Frontal cortex (tissue), 3 donors: ENCODE measurements at regions not wholly inside any gene's neighbourhood (a gene's known extent, or its start where the extent isn't known, plus 50 kb on each side); places are given as distances from the start of the nearest gene placed in this dataset.
"Not testable (repeated sequence)": the region's sequence is repeated elsewhere in the genome, so short reads cannot be mapped to it uniquely, and the experiment has no call there.

Experiments
- DNase-seq, 2 donors: peaks; one replicate each; pipeline ENCODE4 v3.0.0; 2012; ENCODE audit warnings: low spot score in 2 of 2
- FAIRE-seq: peaks from 2 replicates; lab custom pipeline; 2012; peaks lifted over from hg19 to GRCh38; lab: Jason Lieb, UNC
- donor health status: control.
- donor health status: control.
- donor health status: control.

DNA sequence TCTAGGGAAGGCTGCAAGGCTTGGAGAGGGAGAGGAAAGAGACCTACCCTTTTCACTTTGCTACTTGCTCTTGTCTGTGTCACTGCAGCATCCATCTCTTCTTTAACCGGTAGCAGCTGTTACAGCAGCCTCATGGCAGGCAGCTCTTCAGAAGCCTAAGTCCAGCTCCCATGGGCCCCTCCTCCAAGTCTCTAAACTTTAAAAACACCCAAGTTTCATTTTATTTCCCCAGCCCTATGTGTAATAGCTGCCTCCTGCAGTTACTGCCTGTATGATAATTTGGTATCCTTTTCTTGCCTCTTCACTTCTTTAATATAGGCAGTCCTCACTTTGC is 313.1 kb upstream of the PIK3R1 start:
- FAIRE-seq (no peak), DNase-seq (no peak)

DNA sequence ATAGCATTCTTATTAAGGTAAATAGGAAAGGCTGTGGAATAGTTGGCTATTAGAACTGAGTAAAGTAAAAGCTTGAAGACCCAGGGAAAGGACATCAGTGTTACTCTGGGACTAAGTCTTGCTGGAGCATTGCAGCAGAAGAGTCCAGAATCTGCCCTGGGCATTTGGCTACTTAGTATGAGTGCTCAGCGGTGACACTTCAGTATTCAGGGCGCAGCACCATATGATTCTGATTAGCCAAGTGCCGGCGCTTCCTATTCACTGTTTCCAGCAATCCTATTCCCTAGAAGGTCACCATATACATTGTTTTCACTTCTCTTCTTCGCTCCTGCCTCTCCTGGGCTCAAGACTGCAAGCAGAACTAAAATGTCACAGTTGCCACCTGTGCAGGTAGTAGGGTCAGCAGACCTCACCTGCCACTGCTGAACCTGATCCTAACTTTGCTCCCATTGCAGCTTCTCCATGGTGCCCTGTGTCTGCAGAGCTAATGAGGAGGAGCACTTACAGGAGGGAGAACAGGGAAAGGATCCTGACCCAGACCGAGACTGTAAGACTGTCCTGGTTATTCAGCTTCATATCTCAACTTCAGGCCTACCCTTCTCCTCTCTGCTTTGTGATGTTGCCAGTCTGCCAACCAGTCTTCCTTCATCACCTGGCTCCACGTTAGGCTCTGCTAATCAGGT is 313.6 kb upstream of the PIK3R1 start:
- DNase-seq, result no peak
- no peak for FAIRE-seq

DNA sequence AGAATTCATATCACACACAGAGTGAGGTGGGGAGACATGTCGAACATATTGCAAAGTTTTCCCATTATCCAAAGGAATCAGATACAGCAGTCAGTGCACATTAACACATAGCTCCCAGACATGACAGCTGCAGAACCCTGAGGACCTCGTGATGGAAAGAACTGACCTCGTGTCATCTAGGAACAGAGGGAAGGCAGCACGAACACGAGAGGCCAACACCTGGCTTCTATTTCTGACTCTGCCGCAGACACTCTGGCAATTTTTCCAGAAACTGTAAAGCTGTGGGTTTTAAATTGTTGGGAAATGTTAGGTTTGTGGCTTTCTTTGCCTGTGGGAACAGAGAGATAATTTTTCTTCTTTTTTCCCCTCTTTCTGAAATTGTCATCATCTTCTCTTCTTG is 315.0 kb upstream of the PIK3R1 start:
- DNase-seq (no peak), FAIRE-seq (no peak)

DNA sequence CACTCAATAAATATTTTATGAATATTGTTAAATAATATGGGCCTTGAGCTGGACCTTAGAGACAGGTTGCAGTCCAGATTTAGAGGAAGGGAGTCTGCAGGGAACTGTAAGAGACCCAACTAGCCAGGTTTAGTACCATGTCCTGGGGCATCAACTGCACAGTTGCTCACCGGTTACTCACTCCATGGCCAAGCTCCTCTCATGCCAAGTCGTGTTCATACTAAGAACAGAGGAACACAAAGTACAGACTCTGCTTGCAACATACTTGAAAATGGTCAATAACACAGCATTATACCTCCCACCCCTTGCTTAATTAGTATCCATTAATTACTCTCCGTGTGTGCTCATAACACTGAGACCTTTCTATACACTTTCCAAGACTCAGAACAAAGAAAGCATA is 317.6 kb upstream of the PIK3R1 start:
- FAIRE-seq (no peak), DNase-seq (no peak)

DNA sequence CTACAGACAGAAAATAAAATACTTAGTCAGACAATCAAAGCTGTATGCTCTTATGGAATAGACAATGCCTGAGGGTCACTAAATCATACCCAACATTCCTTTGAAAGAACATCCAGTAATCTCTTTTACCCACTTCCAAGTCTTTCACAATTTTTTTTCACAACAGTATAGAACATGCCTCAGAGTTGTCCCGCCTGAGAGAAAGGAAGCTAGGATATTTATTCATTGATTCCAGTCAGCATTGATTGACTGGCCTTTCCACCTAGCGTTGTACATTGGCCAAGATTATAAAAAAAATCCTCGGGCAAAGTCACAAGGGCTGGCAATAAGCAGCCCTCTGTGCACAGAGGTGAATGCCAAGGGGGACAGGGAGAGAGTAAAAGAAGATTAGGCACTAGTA is 318.1 kb upstream of the PIK3R1 start:
- FAIRE-seq, result no peak
- no peak for DNase-seq

DNA sequence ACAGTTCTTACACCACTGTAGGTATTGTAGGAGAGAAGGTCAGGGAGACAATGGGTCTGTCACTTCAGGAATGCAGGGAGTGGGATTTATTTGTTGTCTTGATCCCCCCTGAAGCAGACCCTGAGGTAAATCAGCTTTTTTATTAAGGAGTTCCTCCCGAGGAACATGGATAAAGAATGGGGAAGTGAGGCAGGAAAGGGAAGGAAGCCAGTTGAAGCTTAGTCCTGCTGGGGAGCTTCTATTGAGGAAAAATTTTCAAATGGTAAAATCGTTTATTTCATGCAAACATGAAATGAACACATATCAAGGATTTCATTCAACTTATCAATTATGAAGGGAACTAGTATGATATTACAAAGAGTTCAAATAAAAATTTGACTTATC is 318.6 kb upstream of the PIK3R1 start:
- no peak for FAIRE-seq

DNA sequence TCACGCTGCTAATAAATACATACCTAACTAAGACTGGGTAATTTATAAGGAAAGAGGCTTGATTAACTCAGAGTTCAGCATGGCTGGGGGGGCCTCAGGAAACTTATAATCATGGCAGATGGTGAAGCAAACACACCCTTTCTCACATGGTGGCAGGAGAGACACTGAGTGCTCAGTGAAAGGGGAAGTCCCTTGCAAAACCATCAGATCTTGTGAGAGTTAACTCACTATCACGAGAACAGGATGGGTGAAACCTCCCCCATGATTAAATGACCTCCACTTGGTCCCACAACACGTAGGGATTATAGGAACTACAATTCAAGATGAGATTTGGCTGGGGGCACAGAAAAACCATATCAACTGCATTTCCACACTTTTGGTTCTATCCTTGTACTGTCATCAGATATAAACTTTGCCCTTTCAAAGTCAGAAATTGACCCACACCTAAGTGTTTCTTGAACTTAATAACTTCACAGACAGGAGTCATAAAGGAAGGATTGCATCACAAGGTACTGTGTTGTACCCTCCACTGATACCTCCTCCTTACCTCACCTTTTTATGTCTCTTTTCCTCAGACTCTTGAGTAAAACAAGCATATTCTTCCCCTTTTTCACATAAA is 319.1 kb upstream of the PIK3R1 start:
- no peak for DNase-seq
- no peak for FAIRE-seq

More for the DNA sequence above, 318.6 kb upstream of the PIK3R1 start:
- DNase-seq, result no peak

DNA sequence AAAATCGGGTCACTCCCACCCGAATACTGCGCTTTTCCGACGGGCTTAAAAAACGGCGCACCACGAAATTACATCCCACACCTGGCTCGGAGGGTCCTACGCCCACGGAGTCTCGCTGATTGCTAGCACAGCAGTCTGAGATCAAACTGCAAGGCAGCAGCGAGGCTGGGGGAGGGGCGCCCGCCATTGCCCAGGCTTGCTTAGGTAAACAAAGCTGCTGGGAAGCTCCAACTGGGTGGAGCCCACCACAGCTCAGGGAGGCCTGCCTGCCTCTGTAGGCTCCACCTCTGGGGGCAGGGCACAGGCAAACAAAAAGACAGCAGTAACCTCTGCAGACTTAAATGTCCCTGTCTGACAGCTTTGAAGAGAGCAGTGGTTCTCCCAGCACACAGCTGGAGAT is 325.7 kb upstream of the PIK3R1 start:
- not testable (repeated sequence) for DNase-seq, FAIRE-seq

DNA sequence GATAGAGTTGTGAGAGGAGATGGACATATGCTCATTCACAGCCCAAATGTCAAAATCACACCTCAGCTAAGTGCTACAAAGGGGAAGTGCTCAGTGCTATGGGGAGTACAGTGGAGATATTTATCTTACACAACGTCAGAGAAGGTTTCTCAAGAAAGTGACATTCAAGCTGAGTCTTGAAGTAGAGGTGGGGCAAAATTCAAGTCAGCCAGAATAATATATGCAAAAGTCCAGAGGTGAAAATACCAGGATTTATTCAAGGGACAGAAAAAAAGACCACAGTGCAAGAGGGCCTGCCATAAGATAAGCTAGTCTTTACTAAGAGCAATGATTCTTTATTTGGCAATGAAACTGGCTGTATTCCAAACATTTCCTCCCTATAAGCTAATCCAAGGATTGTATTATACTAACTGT is 327.8 kb upstream of the PIK3R1 start:
- DNase-seq (no peak), FAIRE-seq (no peak)

DNA sequence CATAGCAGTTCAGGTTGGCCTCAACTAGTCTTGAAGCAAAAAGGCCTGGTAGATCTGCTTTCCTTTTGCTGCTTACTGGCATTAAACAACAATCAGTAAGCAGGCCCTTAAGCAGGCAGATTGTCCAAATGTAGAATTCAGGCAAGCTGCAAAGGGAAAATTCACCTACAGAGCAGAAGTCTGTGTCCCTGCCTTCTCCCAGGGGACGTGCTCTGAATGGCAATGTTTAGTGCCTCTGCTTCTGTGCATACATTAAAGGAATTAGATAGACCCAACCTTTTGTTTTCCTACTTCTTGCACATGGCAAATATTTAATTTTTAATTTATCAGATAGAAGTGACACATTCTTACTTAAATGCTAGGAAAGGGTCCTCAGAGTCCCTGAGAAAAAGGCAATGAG is 328.8 kb upstream of the PIK3R1 start:
- no peak for FAIRE-seq
- no peak for DNase-seq

DNA sequence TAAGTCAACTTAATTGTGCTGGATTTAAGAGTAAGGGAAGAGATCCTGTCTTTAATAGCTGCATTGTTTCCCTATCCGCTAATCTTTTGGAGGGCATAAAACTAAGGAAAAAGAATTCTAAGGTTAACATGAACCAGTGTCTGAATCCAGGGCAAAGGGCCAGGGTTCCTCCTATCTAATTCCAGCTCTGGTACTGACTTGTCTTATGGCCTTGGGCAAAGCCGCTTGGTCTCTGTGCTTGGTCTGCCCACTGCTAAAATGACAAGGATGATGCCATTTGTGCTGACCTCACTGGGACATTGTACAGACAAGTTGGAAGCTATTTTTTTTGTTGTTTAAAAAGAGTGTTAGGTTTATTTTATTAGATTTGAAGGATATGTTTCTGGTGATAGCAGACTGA is 334.7 kb upstream of the PIK3R1 start:
- no peak for DNase-seq
- no peak for FAIRE-seq

DNA sequence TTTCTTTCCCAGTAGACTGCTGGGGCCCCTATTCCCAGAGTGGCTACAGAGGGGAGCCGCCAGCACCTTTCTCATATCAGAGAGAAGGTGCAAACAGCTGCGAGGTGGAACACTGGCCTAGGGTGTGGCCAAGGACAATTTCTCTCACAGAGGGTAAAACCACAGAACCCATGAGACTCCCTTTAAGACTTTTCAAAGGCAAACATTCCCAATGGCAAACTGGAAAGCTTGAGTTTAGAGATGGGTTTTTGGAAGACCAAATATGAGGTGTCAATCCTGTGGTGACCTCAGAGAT is 335.1 kb upstream of the PIK3R1 start:
- no peak for FAIRE-seq
- DNase-seq, result no peak

DNA sequence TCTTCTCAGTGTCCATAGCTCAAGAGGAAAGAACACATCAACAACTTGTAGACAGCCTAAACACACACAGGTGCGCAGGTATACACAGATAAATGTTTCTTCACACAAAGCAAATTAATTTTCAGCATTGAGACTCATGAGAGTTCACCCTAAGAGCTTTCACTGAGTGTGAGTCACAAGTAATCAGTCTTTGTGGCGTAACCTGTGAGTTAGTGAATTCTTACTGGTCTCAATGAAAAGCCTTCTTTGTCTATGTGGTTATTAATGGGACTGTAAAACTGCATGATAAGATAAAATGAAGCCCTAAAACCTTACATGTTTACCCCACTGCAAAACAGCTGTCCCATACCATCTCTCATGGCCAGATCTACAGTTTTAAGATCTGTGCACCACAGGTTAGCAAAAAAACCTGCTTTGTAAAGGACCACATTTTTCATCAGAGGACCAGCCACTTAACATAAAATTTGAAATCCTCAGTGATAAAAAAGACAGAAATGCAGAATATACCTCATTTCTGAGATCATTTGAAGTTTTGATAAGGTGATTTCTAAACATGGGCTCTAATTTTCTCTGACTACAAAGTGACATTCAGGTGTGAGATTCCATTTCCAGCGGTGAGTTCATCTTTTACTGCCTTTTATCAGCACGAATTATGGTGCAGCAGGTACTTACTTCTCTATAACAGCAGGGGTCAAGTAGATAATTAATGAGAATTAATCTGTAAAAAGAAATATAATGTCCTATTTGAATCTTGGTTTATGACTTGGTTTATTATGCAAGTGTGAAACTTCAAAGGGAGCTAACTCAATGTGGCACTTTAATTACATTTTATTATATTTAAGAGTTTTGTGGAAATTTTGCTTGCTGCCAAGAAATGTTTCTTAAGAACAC is 335.7 kb upstream of the PIK3R1 start:
- FAIRE-seq, result no peak
- no peak for DNase-seq

DNA sequence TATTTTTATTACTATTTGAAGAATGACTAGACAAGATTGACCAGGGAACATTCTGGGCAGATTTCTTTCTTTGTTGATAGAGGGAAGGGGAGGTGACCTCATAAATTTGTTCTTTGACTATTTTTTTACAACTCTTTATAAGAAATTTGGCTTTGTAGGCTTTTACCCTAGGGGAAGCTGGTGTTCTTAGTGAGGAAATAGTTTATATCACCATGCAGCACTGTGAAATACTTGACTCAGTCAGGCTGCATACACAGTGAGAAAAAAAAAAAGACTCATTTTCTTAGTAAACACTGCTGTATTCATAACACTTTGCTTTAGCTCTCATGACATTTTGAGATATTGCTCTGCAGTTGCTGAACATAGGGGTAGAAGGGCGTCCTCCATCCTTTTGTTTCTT is 336.6 kb upstream of the PIK3R1 start:
- no peak for DNase-seq
- FAIRE-seq, result no peak

DNA sequence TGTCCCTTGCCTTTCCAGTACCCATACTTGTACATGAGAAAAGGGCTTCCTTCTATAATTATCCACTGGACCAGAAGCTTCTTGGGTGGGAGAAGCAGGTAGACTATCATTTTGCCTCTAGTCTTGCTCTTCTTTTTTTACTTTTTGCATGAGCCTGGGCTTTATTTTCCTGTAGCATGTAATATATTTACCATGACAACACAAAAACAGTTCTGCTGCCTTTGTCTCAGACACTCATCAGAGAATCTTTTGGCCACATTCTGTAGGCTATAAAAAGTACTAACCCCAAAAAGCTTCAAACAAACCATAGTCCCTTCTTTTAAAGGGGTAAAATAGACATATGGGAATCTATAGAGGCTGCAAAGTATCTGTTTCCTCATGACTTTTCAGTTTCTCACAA is 339.2 kb upstream of the PIK3R1 start:
- FAIRE-seq (no peak), DNase-seq (no peak)

DNA sequence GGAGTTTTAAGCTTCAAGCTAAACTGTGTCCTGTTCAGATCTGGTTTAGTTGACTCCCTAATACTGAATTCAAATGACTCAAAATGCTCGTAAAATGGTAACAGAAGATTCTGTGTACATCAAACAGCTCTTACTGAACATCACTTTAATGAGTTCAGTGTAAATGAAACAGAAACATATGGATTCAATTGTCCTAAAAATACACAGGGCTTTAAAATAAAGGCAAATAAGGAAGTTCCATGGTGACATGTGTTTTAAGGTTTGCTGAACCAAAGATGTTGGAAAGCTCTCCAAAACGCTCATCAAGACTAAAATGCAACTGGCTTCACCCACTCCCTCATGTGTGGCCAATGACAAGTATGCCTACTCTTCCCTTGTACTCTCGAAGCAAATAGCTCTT is 340.0 kb upstream of the PIK3R1 start:
- DNase-seq (no peak), FAIRE-seq (no peak)

DNA sequence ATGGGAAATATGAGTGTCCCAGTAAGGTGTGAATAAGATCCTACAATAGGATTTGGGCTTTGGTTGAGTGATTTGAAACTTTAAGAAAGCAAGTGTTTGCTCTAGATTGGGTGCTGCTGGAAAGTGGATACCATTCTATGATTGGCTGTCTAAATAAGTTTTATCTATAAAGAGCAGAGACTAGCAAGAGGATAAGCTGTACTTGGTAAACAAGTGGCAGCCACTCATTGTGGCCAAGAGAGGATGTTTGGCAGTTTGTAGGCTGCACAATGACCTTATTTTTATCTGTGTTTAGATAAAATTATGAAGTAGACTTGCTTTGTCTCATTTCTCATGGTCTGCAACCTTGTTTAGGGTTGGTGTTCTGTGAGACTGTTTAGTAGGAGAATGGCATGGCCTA is 341.6 kb upstream of the PIK3R1 start:
- FAIRE-seq (no peak), DNase-seq (no peak)

DNA sequence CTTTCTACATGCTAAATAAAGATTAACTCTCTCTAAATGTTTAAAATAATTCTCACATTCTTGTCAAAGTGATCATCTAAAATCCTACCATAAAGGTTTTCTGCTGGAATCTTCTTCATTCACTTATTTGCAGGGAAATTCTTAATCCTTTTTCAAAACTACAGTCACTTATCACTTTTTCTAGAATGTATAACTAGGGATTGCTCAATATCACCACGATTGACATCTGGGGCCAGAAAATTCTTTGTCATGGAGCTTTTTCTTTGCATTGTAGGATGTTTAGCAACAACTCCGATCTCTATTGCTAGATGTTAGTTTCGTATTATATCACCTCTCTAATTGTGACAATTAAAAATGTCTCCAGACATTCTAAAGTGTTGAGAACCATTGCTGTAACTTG is 344.9 kb upstream of the PIK3R1 start:
- no peak for FAIRE-seq
- no peak for DNase-seq

DNA sequence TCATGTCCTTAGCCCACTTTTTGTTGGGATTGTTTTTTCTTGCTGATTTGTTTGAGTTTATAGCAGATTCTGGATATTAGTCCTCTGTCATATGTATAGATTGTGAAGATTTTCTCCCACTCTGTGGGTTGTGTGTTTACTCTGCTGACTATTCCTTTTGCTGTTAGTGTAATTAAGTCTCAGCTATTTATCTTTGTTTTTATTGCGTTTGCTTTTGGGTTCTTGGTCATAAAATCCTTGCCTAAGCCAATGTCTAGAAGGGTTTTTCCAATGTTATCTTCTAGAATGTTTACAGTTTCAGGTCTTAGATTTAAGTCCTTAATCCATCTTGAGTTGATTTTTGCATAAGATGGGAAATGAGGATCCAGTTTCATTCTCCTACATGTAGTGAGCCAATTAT is 351.2 kb upstream of the PIK3R1 start:
- FAIRE-seq, DNase-seq: not testable (repeated sequence)

DNA sequence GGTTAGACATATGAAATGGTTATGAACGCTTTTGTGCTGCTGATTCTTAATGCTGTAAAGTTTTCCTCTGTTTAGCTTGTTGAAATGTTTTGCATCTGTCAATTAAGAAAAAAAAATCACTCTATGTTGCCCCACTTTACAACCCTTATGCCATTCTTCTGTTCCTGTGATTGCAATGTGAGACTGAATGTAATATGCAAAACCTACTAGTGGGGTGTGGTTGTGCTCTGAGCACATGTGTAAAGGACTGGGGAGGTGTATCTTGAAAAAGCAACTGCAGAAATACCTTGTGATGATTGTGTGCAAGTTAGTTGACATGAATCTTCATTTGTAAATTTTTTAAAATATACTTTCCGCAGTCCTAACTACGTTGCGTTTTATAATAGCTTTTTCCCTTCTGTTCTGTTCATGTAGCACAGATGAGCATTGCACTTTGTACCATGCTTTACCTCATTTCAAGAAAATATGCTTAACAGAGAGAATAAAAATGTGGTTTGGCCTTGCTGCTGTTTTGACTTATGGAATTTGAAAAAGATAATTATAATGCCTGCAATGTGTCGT is 357.0 kb upstream of the PIK3R1 start:
- DNase-seq (no peak), FAIRE-seq (no peak)

DNA sequence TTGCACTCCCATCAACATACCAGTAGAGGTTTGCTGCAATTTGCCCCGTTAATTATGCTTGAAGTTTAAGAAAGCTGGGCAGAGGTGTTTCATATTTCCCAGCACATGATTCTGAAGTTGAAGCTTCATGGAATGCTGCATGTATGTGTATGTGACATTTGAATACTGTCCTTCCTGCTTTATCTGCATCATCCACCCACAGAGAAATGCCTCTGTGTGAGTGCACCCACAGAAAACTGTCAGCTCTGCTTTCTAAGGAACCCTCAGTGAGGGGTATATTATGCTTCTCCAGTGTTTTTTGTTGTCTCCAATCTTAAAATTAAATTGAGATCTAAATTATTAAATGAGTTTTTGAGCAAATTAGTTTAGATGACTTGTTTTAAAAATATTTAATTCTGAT is 358.1 kb upstream of the PIK3R1 start:
- DNase-seq (no peak), FAIRE-seq (no peak)
